IMR-90 (cell line): ENCODE measurements at regions not wholly inside any gene's neighbourhood (a gene's known extent, or its start where the extent isn't known, plus 50 kb on each side); places are given as distances from the start of the nearest gene placed in this dataset.
"Not testable (repeated sequence)": the region's sequence is repeated elsewhere in the genome, so short reads cannot be mapped to it uniquely, and the experiment has no call there.

Experiments
- ATAC-seq: fragments of 200-7000 bp; cut with Tn5 transposase; 2 replicates; pipeline ENCODE4 v1.9.1; 2020; ENCODE audit warnings: low read depth, mild to moderate bottlenecking, moderate library complexity
- BruUV-seq: library from RNA; stranded (reverse); fragments of 400-500 nt; replicated peaks from 2 replicates; lab custom pipeline; 2021; lab: Mats Ljungman, UMichigan
- CTCF ChIA-PET: fragments of 300-600 bp; formaldehyde crosslinking; extraction: SDS; loops from one replicate; lab custom pipeline; 2021; ENCODE audit warnings: antibody characterized with exemption; lab: Yijun Ruan, JAX
- POLR2A ChIA-PET: fragments of 300-600 bp; sonication (Branson Sonifier 250); formaldehyde crosslinking; loops from one replicate; lab custom pipeline; 2022; ENCODE audit warnings: antibody characterized with exemption; ENCODE audit not compliant: unreplicated experiment; lab: Charles Lee
- DNase-seq: peaks from one replicate; pipeline ENCODE4 v3.0.0; 2013
- H2AFZ ChIP-seq: replicated peaks from 2 replicates; pipeline ENCODE3; 2013; ENCODE audit warnings: low read length, mild to moderate bottlenecking; ENCODE audit not compliant: poor library complexity
- H2AK5ac ChIP-seq: 2 replicates; pipeline ENCODE4 v1.6.1; 2013; ENCODE audit warnings: low read depth, low read length, inconsistent platforms
- H2AK9ac ChIP-seq: replicated peaks from 2 replicates; pipeline ENCODE3; 2013; ENCODE audit warnings: mild to moderate bottlenecking, low read depth, low read length, moderate library complexity; ENCODE audit not compliant: poor library complexity
- H2BK120ac ChIP-seq: 2 replicates; pipeline ENCODE4 v1.6.1; 2013; ENCODE audit warnings: low read depth, low read length, inconsistent platforms
- H2BK15ac ChIP-seq: 3 replicates; pipeline ENCODE4 v1.6.1; 2013; ENCODE audit warnings: low read depth, low read length, inconsistent platforms
- H2BK20ac ChIP-seq: 2 replicates; pipeline ENCODE4 v1.6.1; 2013; ENCODE audit warnings: low read depth, mild to moderate bottlenecking, inconsistent platforms, low read length, moderate library complexity
- H2BK5ac ChIP-seq: 2 replicates; pipeline ENCODE4 v1.6.1; 2013; ENCODE audit warnings: mild to moderate bottlenecking, low read depth, low read length, inconsistent platforms; ENCODE audit not compliant: poor library complexity, severe bottlenecking
- H3K14ac ChIP-seq: replicated peaks from 2 replicates; pipeline ENCODE4 v1.6.1; 2013; ENCODE audit warnings: low read depth, low read length, inconsistent platforms
- H3K18ac ChIP-seq: 2 replicates; pipeline ENCODE4 v1.6.1; 2013; ENCODE audit warnings: low read depth, low read length, control low read depth
- H3K23ac ChIP-seq: 2 replicates; pipeline ENCODE4 v1.6.1; 2013; ENCODE audit warnings: low read depth, low read length, inconsistent platforms
- H3K27ac ChIP-seq: 2 replicates; pipeline ENCODE4 v1.5.1; 2013; ENCODE audit warnings: mild to moderate bottlenecking, control low read depth, low read length; ENCODE audit not compliant: insufficient read depth
- H3K27me3 ChIP-seq: 2 replicates; pipeline ENCODE4 v1.6.1; 2013; ENCODE audit warnings: low read length; ENCODE audit not compliant: control insufficient read depth, insufficient read depth
- H3K36me3 ChIP-seq: 2 replicates; pipeline ENCODE4 v1.6.1; 2013; ENCODE audit warnings: low read length, mixed read lengths; ENCODE audit not compliant: control insufficient read depth, insufficient read depth
- H3K4ac ChIP-seq: 2 replicates; pipeline ENCODE4 v1.6.1; 2013; ENCODE audit warnings: low read depth, low read length, inconsistent platforms
- H3K4me1 ChIP-seq: 2 replicates; pipeline ENCODE4 v1.6.1; 2013; ENCODE audit warnings: low read length, mixed read lengths; ENCODE audit not compliant: control insufficient read depth, insufficient read depth
- H3K4me2 ChIP-seq: 2 replicates; pipeline ENCODE4 v1.6.1; 2013; ENCODE audit warnings: low read depth, mild to moderate bottlenecking, control low read depth, low read length, moderate library complexity
- H3K4me3 ChIP-seq: 2 replicates; pipeline ENCODE4 v1.5.1; 2013; ENCODE audit warnings: low read depth, mild to moderate bottlenecking, control low read depth, low read length, moderate library complexity; ENCODE audit not compliant: insufficient read depth
- H3K56ac ChIP-seq: 2 replicates; pipeline ENCODE4 v1.6.1; 2013; ENCODE audit warnings: low read length, inconsistent platforms; ENCODE audit not compliant: insufficient read depth; ENCODE audit errors: extremely low read depth
- H3K79me1 ChIP-seq, 2 experiments: 2 replicates each; pipeline ENCODE4 v1.6.1; 2013; ENCODE audit warnings: low read length in 2 of 2, inconsistent platforms in 1 of 2, low read depth in 1 of 2
- H3K9ac ChIP-seq: 2 replicates; pipeline ENCODE4 v1.6.1; 2013; ENCODE audit warnings: low read depth, low read length, control low read depth
- H3K9me1 ChIP-seq: 2 replicates; pipeline ENCODE4 v1.6.1; 2013; ENCODE audit warnings: low read length, inconsistent platforms; ENCODE audit not compliant: insufficient read depth
- H3K9me3 ChIP-seq: 2 replicates; pipeline ENCODE4 v1.6.1; 2013; ENCODE audit warnings: low read length; ENCODE audit not compliant: control insufficient read depth, insufficient read depth
- H4K20me1 ChIP-seq: 2 replicates; pipeline ENCODE4 v1.6.1; 2013; ENCODE audit warnings: low read length, inconsistent platforms; ENCODE audit not compliant: insufficient read depth
- H4K5ac ChIP-seq: 2 replicates; pipeline ENCODE4 v1.6.1; 2013; ENCODE audit warnings: mild to moderate bottlenecking, low read depth, low read length, control low read depth
- H4K8ac ChIP-seq, 2 experiments: 2 replicates each; pipeline ENCODE4 v1.6.1; 2013; ENCODE audit warnings: low read depth in 2 of 2, low read length in 2 of 2, control low read depth in 1 of 2, inconsistent platforms in 1 of 2
- H4K91ac ChIP-seq: 2 replicates; pipeline ENCODE4 v1.6.1; 2013; ENCODE audit warnings: low read depth, low read length, inconsistent platforms; ENCODE audit not compliant: insufficient read depth
- BHLHE40 ChIP-seq: fragments of 150-350 bp; IDR thresholded peaks from 2 replicates; pipeline ENCODE4 v1.6.1; 2016; ENCODE audit warnings: mild to moderate bottlenecking, low read depth, low read length
- CHD1 ChIP-seq: IDR thresholded peaks from 2 replicates; pipeline ENCODE4 v1.6.1; 2012; ENCODE audit warnings: low read depth, low read length, improper control_type of control experiment
- FOS ChIP-seq: fragments of 150-350 bp; IDR thresholded peaks from 2 replicates; pipeline ENCODE4 v1.6.1; 2016; ENCODE audit warnings: low read depth, low read length
- WGBS, 2 experiments: methylation state at CpG; one replicate each; pipeline versions ENCODE4 v1.1.5 to v1.1.7; 2013; ENCODE audit warnings: missing lambda C conversion rate in 2 of 2; ENCODE audit not compliant: insufficient read length in 1 of 2; ENCODE audit errors: extremely low coverage in 2 of 2; 5-methylcytosine and 5-hydroxymethylcytosine counted together
- dilution Hi-C: fragments of 300-500 bp; cut with HindIII; formaldehyde crosslinking; loops from one replicate; pipeline ENCODE4 v1.14.3; 2018; ENCODE audit warnings: low sequenced_read_pairs; ENCODE audit not compliant: unreplicated experiment
- in situ Hi-C: fragments of 300-500 bp; cut with MboI; formaldehyde crosslinking; loops from 3 replicates; pipeline ENCODE4 v1.14.3; 2019; ENCODE audit warnings: low sequenced_read_pairs, inconsistent platforms, mixed read lengths
- intact Hi-C: fragments of 100-400 bp; cut with micrococcal nuclease; formaldehyde crosslinking; loops from 2 replicates; pipeline ENCODE4 v1.10.0; 2022

DNA sequence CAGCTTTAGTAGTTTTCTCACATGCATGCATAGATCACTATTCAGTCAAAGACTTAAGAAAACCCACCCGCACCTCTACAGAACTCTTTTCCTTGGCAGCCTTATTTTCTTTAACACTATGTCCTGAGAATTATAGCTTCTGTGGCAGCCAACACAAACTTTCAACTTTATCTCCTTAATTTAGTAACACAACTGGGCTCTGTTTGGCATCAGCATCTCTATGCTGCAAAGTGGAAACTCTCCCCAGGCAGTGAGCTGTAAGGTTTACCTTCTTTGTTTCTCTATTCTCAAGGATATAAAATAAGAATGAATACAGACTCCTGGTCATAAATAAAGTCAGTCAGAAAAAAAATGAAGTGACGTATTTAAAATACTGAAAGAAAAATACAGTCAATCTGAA, 115.2 kb upstream of the PPP1R9A start:
- CTCF ChIA-PET, result no interaction called here
- no peak overlapping the region for H3K56ac ChIP-seq

DNA sequence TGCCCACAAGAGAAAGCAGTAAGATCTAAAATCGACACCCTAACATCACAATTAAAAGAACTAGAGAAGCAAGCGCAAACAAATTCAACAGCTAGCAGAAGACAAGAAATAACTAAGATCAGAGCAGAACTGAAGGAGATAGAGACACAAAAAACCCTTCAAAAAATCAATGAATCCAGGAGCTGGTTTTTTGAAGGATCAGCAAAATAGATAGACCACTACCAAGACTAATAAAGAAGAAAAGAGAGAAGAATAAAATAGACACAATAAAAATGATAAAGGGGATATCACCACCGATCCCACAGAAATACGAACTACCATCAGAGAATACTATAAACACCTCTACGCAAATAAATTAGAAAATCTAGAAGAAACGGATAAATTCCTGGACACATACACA, 110.0 kb upstream of the PPP1R9A start:
- no CpG with 5 or more reads among the region's 6 CpGs for WGBS, 2 experiments
- in situ Hi-C loops, result not testable (repeated sequence)

More for the DNA sequence above, 115.2 kb upstream of the PPP1R9A start:
- TF ChIP-seq CHD1, result no peak
- no peak for TF ChIP-seq FOS
- no peak for TF ChIP-seq BHLHE40
- WGBS, 2 experiments, result no CpG with 5 or more reads among the region's 2 CpGs
- H2BK120ac ChIP-seq, result no peak overlapping the region
- no peak overlapping the region for H2BK15ac ChIP-seq
- H2AK9ac ChIP-seq, result no peak overlapping the region
- no peak overlapping the region for H3K23ac ChIP-seq
- dilution Hi-C loops, result no loop called here
- H4K5ac ChIP-seq, result no peak overlapping the region
- no peak overlapping the region for H3K4ac ChIP-seq
- no peak overlapping the region for H3K27ac ChIP-seq
- H3K4me1 ChIP-seq, result no peaks in the 10 kb centered on the region
- BruUV-seq, result no TSS peak
- no peak overlapping the region for H3K9ac ChIP-seq
- in situ Hi-C loops, result no loop called here
- H3K9me3 ChIP-seq, result no peaks in the 10 kb centered on the region
- ATAC-seq, result no peak
- no peaks in the 10 kb centered on the region for H3K9me1 ChIP-seq
- DNase-seq, result no peak
- H2AFZ ChIP-seq, result no peak overlapping the region
- H2BK5ac ChIP-seq, result no peak overlapping the region
- no peak overlapping the region for H4K8ac ChIP-seq
- H3K4me3 ChIP-seq, result no peak overlapping the region
- no peak overlapping the region for H4K91ac ChIP-seq
- no peaks in the 10 kb centered on the region for H3K36me3 ChIP-seq
- no peak overlapping the region for H3K18ac ChIP-seq
- H2BK20ac ChIP-seq, result no peak overlapping the region
- no peaks in the 10 kb centered on the region for H3K27me3 ChIP-seq
- no peaks in the 10 kb centered on the region for H3K79me1 ChIP-seq
- POLR2A ChIA-PET, result no interaction called here
- no peaks in the 10 kb centered on the region for H4K20me1 ChIP-seq
- H2AK5ac ChIP-seq, result no peak overlapping the region
- no peak overlapping the region for H3K14ac ChIP-seq
- intact Hi-C loops, result no loop called here
- no peak overlapping the region for H3K4me2 ChIP-seq

More for the DNA sequence above, 110.0 kb upstream of the PPP1R9A start:
- H3K9me1 ChIP-seq, H3K9ac ChIP-seq, H2AK5ac ChIP-seq, H2BK20ac ChIP-seq, H4K5ac ChIP-seq, ATAC-seq, H3K36me3 ChIP-seq, H4K91ac ChIP-seq, H2AK9ac ChIP-seq, H2BK15ac ChIP-seq, H3K23ac ChIP-seq, H3K18ac ChIP-seq, H3K27ac ChIP-seq, H2BK120ac ChIP-seq, H3K9me3 ChIP-seq, POLR2A ChIA-PET, intact Hi-C loops, BruUV-seq, H3K4me3 ChIP-seq, H3K14ac ChIP-seq, H3K4ac ChIP-seq, dilution Hi-C loops, H2AFZ ChIP-seq, H4K20me1 ChIP-seq, H3K56ac ChIP-seq, H3K4me2 ChIP-seq, H2BK5ac ChIP-seq, H3K79me1 ChIP-seq, H3K4me1 ChIP-seq, H4K8ac ChIP-seq, CTCF ChIA-PET, DNase-seq, H3K27me3 ChIP-seq: not testable (repeated sequence)
